Hepatocyte (in vitro differentiated cells): ENCODE measurements at regions not wholly inside any gene's neighbourhood (a gene's known extent, or its start where the extent isn't known, plus 50 kb on each side); places are given as distances from the start of the nearest gene placed in this dataset.

Experiments
- EZH2 ChIP-seq: fragments of 200-600 bp; sonication (generic); IDR thresholded peaks from 2 replicates; pipeline ENCODE4 v1.6.1; 2016; ENCODE audit warnings: antibody characterized with exemption, mild to moderate bottlenecking, borderline replicate concordance
- EZH2phosphoT487 ChIP-seq: fragments of 200-600 bp; sonication (generic); IDR thresholded peaks from one replicate; pipeline ENCODE4 v1.6.1; 2018; ENCODE audit warnings: antibody characterized with exemption, mild to moderate bottlenecking, low read depth, moderate library complexity; ENCODE audit not compliant: unreplicated experiment, severe bottlenecking
- TF ChIP-seq, protein P1 (sequence below): fragments of 200-600 bp; sonication (generic); IDR thresholded peaks from 2 replicates; pipeline ENCODE4 v1.5.1; 2016; ENCODE audit warnings: antibody characterized with exemption, mild to moderate bottlenecking; ENCODE audit not compliant: poor library complexity

DNA sequence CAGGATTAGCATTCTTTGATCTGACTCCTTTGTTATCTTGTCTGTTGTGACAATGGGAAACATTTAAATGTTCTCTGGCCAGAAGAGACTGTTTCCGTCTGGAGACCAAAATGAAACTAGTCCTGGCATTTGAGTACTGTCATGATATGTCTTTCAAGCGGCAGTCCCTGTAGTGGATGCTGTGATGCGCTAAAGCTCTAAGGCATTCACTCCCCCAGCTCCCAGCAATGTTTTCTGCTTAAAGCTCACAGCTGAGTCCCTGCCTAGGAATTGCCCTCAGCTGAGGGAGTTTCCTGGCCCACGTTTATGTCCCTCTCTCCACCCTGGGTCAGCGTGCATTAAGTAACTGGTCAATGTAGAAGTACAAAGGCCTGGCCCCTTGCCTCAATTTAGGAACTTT is 109.4 kb downstream of the UCHL5 start:
- TF ChIP-seq EZH2 (no peak), EZH2phosphoT487 (no peak)
- TF ChIP-seq, protein P1, sequence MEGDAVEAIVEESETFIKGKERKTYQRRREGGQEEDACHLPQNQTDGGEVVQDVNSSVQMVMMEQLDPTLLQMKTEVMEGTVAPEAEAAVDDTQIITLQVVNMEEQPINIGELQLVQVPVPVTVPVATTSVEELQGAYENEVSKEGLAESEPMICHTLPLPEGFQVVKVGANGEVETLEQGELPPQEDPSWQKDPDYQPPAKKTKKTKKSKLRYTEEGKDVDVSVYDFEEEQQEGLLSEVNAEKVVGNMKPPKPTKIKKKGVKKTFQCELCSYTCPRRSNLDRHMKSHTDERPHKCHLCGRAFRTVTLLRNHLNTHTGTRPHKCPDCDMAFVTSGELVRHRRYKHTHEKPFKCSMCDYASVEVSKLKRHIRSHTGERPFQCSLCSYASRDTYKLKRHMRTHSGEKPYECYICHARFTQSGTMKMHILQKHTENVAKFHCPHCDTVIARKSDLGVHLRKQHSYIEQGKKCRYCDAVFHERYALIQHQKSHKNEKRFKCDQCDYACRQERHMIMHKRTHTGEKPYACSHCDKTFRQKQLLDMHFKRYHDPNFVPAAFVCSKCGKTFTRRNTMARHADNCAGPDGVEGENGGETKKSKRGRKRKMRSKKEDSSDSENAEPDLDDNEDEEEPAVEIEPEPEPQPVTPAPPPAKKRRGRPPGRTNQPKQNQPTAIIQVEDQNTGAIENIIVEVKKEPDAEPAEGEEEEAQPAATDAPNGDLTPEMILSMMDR = no peak
